H9 (cell line): ENCODE measurements at regions not wholly inside any gene's neighbourhood (a gene's known extent, or its start where the extent isn't known, plus 50 kb on each side); places are given as distances from the start of the nearest gene placed in this dataset.

ENCODE experiments used
- DNase-seq: peaks from one replicate; pipeline ENCODE4 v3.0.0-alpha.2; 2017
- H2AFZ ChIP-seq: one replicate; pipeline ENCODE4 v1.6.1; 2013; ENCODE audit warnings: mild to moderate bottlenecking, low read length, control low read depth, moderate library complexity
- H2AK5ac ChIP-seq: 2 replicates; pipeline ENCODE4 v1.6.1; 2013; ENCODE audit warnings: low read length, control low read depth, mixed read lengths; ENCODE audit not compliant: insufficient read length
- H2BK120ac ChIP-seq: one replicate; pipeline ENCODE4 v1.6.1; 2013; ENCODE audit warnings: low read depth, mild to moderate bottlenecking, low read length, control low read depth, inconsistent platforms; ENCODE audit not compliant: poor library complexity, severe bottlenecking
- H2BK12ac ChIP-seq: 2 replicates; pipeline ENCODE4 v1.6.1; 2013; ENCODE audit warnings: low read length, control low read depth, mixed read lengths, low read depth; ENCODE audit not compliant: insufficient read length
- H2BK15ac ChIP-seq: 2 replicates; pipeline ENCODE4 v1.6.1; 2013; ENCODE audit warnings: low read depth, low read length, control low read depth
- H2BK20ac ChIP-seq: one replicate; pipeline ENCODE4 v1.6.1; 2013; ENCODE audit warnings: low read depth, mild to moderate bottlenecking, low read length, control low read depth, inconsistent platforms; ENCODE audit not compliant: poor library complexity, severe bottlenecking
- H2BK5ac ChIP-seq: 2 replicates; pipeline ENCODE4 v1.6.1; 2013; ENCODE audit warnings: low read length, control low read depth, mixed read lengths; ENCODE audit not compliant: insufficient read length
- H3K14ac ChIP-seq: 2 replicates; pipeline ENCODE4 v1.6.1; 2013; ENCODE audit warnings: low read length, control low read depth; ENCODE audit not compliant: insufficient read depth
- H3K18ac ChIP-seq: 2 replicates; pipeline ENCODE4 v1.6.1; 2013; ENCODE audit warnings: low read depth, mild to moderate bottlenecking, mixed read lengths, low read length, control low read depth; ENCODE audit not compliant: insufficient read length
- H3K23ac ChIP-seq: 2 replicates; pipeline ENCODE4 v1.6.1; 2013; ENCODE audit warnings: low read length, control low read depth, mixed read lengths, low read depth; ENCODE audit not compliant: insufficient read length
- H3K23me2 ChIP-seq: 2 replicates; pipeline ENCODE4 v1.6.1; 2013; ENCODE audit warnings: low read depth, mild to moderate bottlenecking, mixed read lengths, low read length, control low read depth; ENCODE audit not compliant: insufficient read length, poor library complexity, severe bottlenecking
- H3K27ac ChIP-seq: 2 replicates; pipeline ENCODE4 v1.5.1; 2013; ENCODE audit warnings: low read length, control low read depth, mixed read lengths, low read depth; ENCODE audit not compliant: insufficient read length
- H3K27me3 ChIP-seq: 2 replicates; pipeline ENCODE4 v1.6.1; 2013; ENCODE audit warnings: low read length, control low read depth, inconsistent platforms; ENCODE audit not compliant: insufficient read depth
- H3K4ac ChIP-seq: 2 replicates; pipeline ENCODE4 v1.6.1; 2013; ENCODE audit warnings: low read depth, mild to moderate bottlenecking, control low read depth, inconsistent platforms, low read length, moderate library complexity
- H3K4me1 ChIP-seq: 2 replicates; pipeline ENCODE4 v1.6.1; 2013; ENCODE audit warnings: low read length, control low read depth, inconsistent platforms; ENCODE audit not compliant: insufficient read depth
- H3K4me2 ChIP-seq: 2 replicates; pipeline ENCODE4 v1.6.1; 2013; ENCODE audit warnings: low read length, control low read depth, mixed read lengths; ENCODE audit not compliant: insufficient read length, insufficient read depth
- H3K56ac ChIP-seq: 2 replicates; pipeline ENCODE4 v1.6.1; 2013; ENCODE audit warnings: low read depth, mild to moderate bottlenecking, mixed read lengths, low read length, control low read depth; ENCODE audit not compliant: insufficient read length
- H3K79me1 ChIP-seq: 2 replicates; pipeline ENCODE4 v1.6.1; 2013; ENCODE audit warnings: low read depth, mild to moderate bottlenecking, moderate library complexity, low read length, control low read depth, inconsistent platforms; ENCODE audit not compliant: insufficient read depth, poor library complexity, severe bottlenecking
- H3K79me2 ChIP-seq: 2 replicates; pipeline ENCODE4 v1.6.1; 2013; ENCODE audit warnings: low read length, control low read depth, inconsistent platforms; ENCODE audit not compliant: insufficient read depth
- H3K9ac ChIP-seq: 2 replicates; pipeline ENCODE4 v1.6.1; 2013; ENCODE audit warnings: low read length, control low read depth, mixed read lengths; ENCODE audit not compliant: insufficient read length; ENCODE audit errors: extremely low read depth
- H3K9me3 ChIP-seq: one replicate; pipeline ENCODE4 v1.6.1; 2013; ENCODE audit warnings: low read depth, low read length, inconsistent platforms; ENCODE audit not compliant: control insufficient read depth
- H3T11ph ChIP-seq: one replicate; pipeline ENCODE4 v1.6.1; 2013; ENCODE audit warnings: mild to moderate bottlenecking, low read length, control low read depth, inconsistent platforms
- H4K20me1 ChIP-seq: one replicate; pipeline ENCODE4 v1.6.1; 2013; ENCODE audit not compliant: control insufficient read depth, insufficient read length, insufficient read depth
- H4K5ac ChIP-seq: 2 replicates; pipeline ENCODE4 v1.6.1; 2013; ENCODE audit warnings: low read depth, mild to moderate bottlenecking, mixed read lengths, low read length, control low read depth; ENCODE audit not compliant: insufficient read length
- H4K8ac ChIP-seq: replicated peaks from 2 replicates; pipeline ENCODE4 v1.6.1; 2013; ENCODE audit warnings: low read length, control low read depth, mixed read lengths, low read depth; ENCODE audit not compliant: insufficient read length
- H4K91ac ChIP-seq: 2 replicates; pipeline ENCODE4 v1.6.1; 2013; ENCODE audit warnings: low read depth, mild to moderate bottlenecking, moderate library complexity, mixed read lengths, low read length, control low read depth; ENCODE audit not compliant: insufficient read length
- H3K27ac Mint-ChIP-seq, 3 experiments: 2 replicates in 2 of 3; 3 replicates in 1 of 3; pipeline ENCODE4 v1.8.0; 2020 to 2021; ENCODE audit warnings: mixed read lengths in 3 of 3, mild to moderate bottlenecking in 1 of 3, moderate library complexity in 1 of 3
- H3K27me3 Mint-ChIP-seq: 2 replicates; pipeline ENCODE4 v1.8.0; 2021; ENCODE audit warnings: low read depth, mild to moderate bottlenecking, moderate library complexity, mixed read lengths
- H3K36me3 Mint-ChIP-seq, 3 experiments: 2 replicates in 2 of 3; 3 replicates in 1 of 3; pipeline ENCODE4 v1.8.0; 2020 to 2021; ENCODE audit warnings: low read depth in 3 of 3, mixed read lengths in 3 of 3; ENCODE audit not compliant: insufficient read depth in 1 of 3
- H3K4me1 Mint-ChIP-seq, 2 experiments: 2 replicates each; pipeline ENCODE4 v1.8.0; 2020; ENCODE audit warnings: mixed read lengths in 2 of 2
- H3K4me3 Mint-ChIP-seq, 2 experiments: 2 replicates in 1 of 2; 3 replicates in 1 of 2; pipeline ENCODE4 v1.8.0; 2020 to 2021; ENCODE audit warnings: mild to moderate bottlenecking in 2 of 2, mixed read lengths in 2 of 2, moderate library complexity in 1 of 2
- H3K9me3 Mint-ChIP-seq, 2 experiments: 2 replicates in 1 of 2; 3 replicates in 1 of 2; pipeline ENCODE4 v1.8.0; 2020; ENCODE audit warnings: mild to moderate bottlenecking in 2 of 2, mixed read lengths in 2 of 2, moderate library complexity in 1 of 2
- WGBS: extraction: QIAGEN DNeasy Blood & Tissue Kit; methylation state at CpG from one replicate; pipeline ENCODE4 v1.1.7; 2013; ENCODE audit warnings: missing lambda C conversion rate, low lambda C conversion rate, mixed read lengths; ENCODE audit not compliant: insufficient read length; ENCODE audit errors: extremely low coverage; 5-methylcytosine and 5-hydroxymethylcytosine counted together
- TF ChIP-seq, protein P1 (sequence below): fragments of 200-600 bp; sonication (generic); conservative IDR thresholded peaks from 3 replicates; pipeline ENCODE4 v1.8.0; 2021; ENCODE audit warnings: antibody characterized with exemption, mild to moderate bottlenecking

GRCh38 chr3:166518040-166518439 lies 680.8 kb upstream of the BCHE start:
- Histone ChIP-seq H3K4me1 (no peaks in the 10 kb centered on the region), H2BK120ac (no peak overlapping the region), H2BK20ac (no peak overlapping the region), H3K4ac (no peak overlapping the region), H3K79me2 (no peaks in the 10 kb centered on the region), H2BK12ac (no peak overlapping the region), H3K27ac (no peak overlapping the region), H2BK15ac (no peak overlapping the region), H3K9me3 (no peaks in the 10 kb centered on the region), H3T11ph (no peak overlapping the region), H3K23ac (no peak overlapping the region), H4K20me1 (no peaks in the 10 kb centered on the region), H4K8ac (no peak overlapping the region), H3K14ac (no peak overlapping the region), H3K4me2 (no peak overlapping the region), H2AFZ (no peak overlapping the region), H2BK5ac (no peak overlapping the region), H4K91ac (no peak overlapping the region), H3K56ac (no peak overlapping the region), H3K27me3 (no peaks in the 10 kb centered on the region), H3K18ac (no peak overlapping the region), H3K23me2 (no peaks in the 10 kb centered on the region), H2AK5ac (no peak overlapping the region), H3K9ac (no peak overlapping the region), H4K5ac (no peak overlapping the region), H3K79me1 (no peaks in the 10 kb centered on the region)
- no peak for DNase-seq
- Mint-ChIP-seq H3K4me3 (no peak overlapping the region), H3K9me3 (peaks cover 21 to 23% of the 10 kb centered on the region in 2 experiments), H3K27ac (peak overlapping the region in 1 of 3 experiments; percentile 11; a peak in 1 of 7 replicates), H3K36me3 (peaks cover 0 to 9% (median 3%) of the 10 kb centered on the region in 3 experiments; a peak in 5 of 7 replicates), H3K4me1 (peaks cover 4% of the 10 kb centered on the region in 2 experiments; a peak in 3 of 4 replicates), H3K27me3 (no peaks in the 10 kb centered on the region)
- TF ChIP-seq, protein P1, sequence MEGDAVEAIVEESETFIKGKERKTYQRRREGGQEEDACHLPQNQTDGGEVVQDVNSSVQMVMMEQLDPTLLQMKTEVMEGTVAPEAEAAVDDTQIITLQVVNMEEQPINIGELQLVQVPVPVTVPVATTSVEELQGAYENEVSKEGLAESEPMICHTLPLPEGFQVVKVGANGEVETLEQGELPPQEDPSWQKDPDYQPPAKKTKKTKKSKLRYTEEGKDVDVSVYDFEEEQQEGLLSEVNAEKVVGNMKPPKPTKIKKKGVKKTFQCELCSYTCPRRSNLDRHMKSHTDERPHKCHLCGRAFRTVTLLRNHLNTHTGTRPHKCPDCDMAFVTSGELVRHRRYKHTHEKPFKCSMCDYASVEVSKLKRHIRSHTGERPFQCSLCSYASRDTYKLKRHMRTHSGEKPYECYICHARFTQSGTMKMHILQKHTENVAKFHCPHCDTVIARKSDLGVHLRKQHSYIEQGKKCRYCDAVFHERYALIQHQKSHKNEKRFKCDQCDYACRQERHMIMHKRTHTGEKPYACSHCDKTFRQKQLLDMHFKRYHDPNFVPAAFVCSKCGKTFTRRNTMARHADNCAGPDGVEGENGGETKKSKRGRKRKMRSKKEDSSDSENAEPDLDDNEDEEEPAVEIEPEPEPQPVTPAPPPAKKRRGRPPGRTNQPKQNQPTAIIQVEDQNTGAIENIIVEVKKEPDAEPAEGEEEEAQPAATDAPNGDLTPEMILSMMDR: no peak
- no CpG with 5 or more reads among the region's 2 CpGs for WGBS
